ENCODE measurements at regions not wholly inside any gene's neighbourhood (a gene's known extent, or its start where the extent isn't known, plus 50 kb on each side); places are given as distances from the start of the nearest gene placed in this dataset.
A peak's percentile ranks its signal among the peaks of the same experiment; 100 is the strongest.

GRCh38 chr10:113379091-113379490, 173.8 kb upstream of the HABP2 start:
- H3K4me3 ChIP-seq (ENCODE audit: low read depth, poor library complexity, severe bottlenecking), result no peak overlapping the region
- DNase-seq (ENCODE audit: low spot score in 2 of 2), result no peak
- intact Hi-C loops (cut with DNase I; ENCODE audit: low total_unique reads), result no loop called here
- WGBS, 2 donors, result 97 to 100% methylated on average over 1 of the region's 1 CpG
- no peak for TF ChIP-seq CTCF (IDR thresholded peaks at IDR 0.05)

GRCh38 chr10:113381416-113381815, 171.4 kb upstream of the HABP2 start:
- WGBS, 2 donors, result 47 to 50% methylated on average over 6 of the region's 6 CpGs
- intact Hi-C loops (cut with DNase I; ENCODE audit: low total_unique reads), result no loop called here
- DNase-seq (ENCODE audit: low spot score in 2 of 2), result peak in 1 of 2 donors; percentile 40
- no peak overlapping the region for H3K4me3 ChIP-seq (ENCODE audit: low read depth, poor library complexity, severe bottlenecking)
- TF ChIP-seq CTCF (IDR thresholded peaks at IDR 0.05) (no peak), POLR2A (IDR thresholded peaks at IDR 0.05) (no peak)

GRCh38 chr10:113381981-113382509, 170.8 kb upstream of the HABP2 start:
- H3K4me3 ChIP-seq (ENCODE audit: low read depth, poor library complexity, severe bottlenecking), result no peak overlapping the region
- intact Hi-C loops (cut with DNase I; ENCODE audit: low total_unique reads), result no loop called here
- WGBS, 2 donors, result 34 to 45% methylated on average over 9 of the region's 9 CpGs
- TF ChIP-seq CTCF (IDR thresholded peaks at IDR 0.05) (no peak), POLR2A (IDR thresholded peaks at IDR 0.05) (no peak)
- peak in 1 of 2 donors; percentile 12 for DNase-seq (ENCODE audit: low spot score in 2 of 2)

- TF ChIP-seq CTCF (IDR thresholded peaks at IDR 0.05) (no peak), POLR2A (IDR thresholded peaks at IDR 0.05) (no peak)
- 67 to 70% methylated on average over 3 of the region's 3 CpGs for WGBS, 2 donors
- intact Hi-C loops (cut with DNase I; ENCODE audit: low total_unique reads), result no loop called here
- peak in 1 of 2 donors; percentile 12 for DNase-seq (ENCODE audit: low spot score in 2 of 2)
- H3K4me3 ChIP-seq (ENCODE audit: low read depth, poor library complexity, severe bottlenecking), result no peak overlapping the region
These were observed 170.2 kb upstream of the HABP2 start for GRCh38 chr10:113382691-113383090.

GRCh38 chr10:113384181-113384580, 168.7 kb upstream of the HABP2 start:
- no peak overlapping the region for H3K4me3 ChIP-seq (ENCODE audit: low read depth, poor library complexity, severe bottlenecking)
- 70 to 87% methylated on average over 4 of the region's 4 CpGs for WGBS, 2 donors
- intact Hi-C loops (cut with DNase I; ENCODE audit: low total_unique reads), result no loop called here
- DNase-seq (ENCODE audit: low spot score in 2 of 2), result no peak
- TF ChIP-seq POLR2A (IDR thresholded peaks at IDR 0.05), result no peak
- TF ChIP-seq CTCF (IDR thresholded peaks at IDR 0.05), result no peak

Measured in lower leg skin (tissue), 4 donors.